ENCODE measurements at regions not wholly inside any gene's neighbourhood (a gene's known extent, or its start where the extent isn't known, plus 50 kb on each side); places are given as distances from the start of the nearest gene placed in this dataset.

DNA sequence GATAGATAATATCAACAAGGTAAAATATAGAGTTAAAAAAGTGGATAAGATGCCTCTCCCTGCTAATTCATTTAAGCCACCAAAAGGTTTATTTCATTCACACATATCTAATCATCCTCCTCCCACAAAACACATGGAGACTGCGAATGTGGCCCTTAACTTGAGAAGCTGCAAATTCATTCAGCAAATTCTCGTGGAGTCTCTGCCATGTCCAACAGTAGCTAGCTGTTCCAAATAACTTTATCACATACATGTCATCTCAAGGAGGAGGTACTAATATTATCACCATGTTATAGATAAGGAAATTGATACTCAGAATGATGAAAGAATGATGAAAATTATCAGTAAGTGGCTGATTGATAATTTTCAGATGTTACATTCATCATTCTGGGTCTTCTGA is 950.2 kb downstream of the CDH11 start:
- H3K27me3 Mint-ChIP-seq (ENCODE audit: insufficient read depth), result no peaks in the 10 kb centered on the region; the same call in 1 of the 2 replicates
- H3K4me1 Mint-ChIP-seq (ENCODE audit: low read depth), result no peaks in the 10 kb centered on the region
- TF ChIP-seq, protein P1, sequence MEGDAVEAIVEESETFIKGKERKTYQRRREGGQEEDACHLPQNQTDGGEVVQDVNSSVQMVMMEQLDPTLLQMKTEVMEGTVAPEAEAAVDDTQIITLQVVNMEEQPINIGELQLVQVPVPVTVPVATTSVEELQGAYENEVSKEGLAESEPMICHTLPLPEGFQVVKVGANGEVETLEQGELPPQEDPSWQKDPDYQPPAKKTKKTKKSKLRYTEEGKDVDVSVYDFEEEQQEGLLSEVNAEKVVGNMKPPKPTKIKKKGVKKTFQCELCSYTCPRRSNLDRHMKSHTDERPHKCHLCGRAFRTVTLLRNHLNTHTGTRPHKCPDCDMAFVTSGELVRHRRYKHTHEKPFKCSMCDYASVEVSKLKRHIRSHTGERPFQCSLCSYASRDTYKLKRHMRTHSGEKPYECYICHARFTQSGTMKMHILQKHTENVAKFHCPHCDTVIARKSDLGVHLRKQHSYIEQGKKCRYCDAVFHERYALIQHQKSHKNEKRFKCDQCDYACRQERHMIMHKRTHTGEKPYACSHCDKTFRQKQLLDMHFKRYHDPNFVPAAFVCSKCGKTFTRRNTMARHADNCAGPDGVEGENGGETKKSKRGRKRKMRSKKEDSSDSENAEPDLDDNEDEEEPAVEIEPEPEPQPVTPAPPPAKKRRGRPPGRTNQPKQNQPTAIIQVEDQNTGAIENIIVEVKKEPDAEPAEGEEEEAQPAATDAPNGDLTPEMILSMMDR (IDR thresholded peaks at IDR 0.05), result no peak
- H3K27ac Mint-ChIP-seq, result no peak overlapping the region
- no peaks in the 10 kb centered on the region for H3K9me3 Mint-ChIP-seq
- no peak for DNase-seq
- H3K4me3 Mint-ChIP-seq, result no peak overlapping the region
- no peaks in the 10 kb centered on the region for H3K36me3 Mint-ChIP-seq (ENCODE audit: low read depth)

DNA sequence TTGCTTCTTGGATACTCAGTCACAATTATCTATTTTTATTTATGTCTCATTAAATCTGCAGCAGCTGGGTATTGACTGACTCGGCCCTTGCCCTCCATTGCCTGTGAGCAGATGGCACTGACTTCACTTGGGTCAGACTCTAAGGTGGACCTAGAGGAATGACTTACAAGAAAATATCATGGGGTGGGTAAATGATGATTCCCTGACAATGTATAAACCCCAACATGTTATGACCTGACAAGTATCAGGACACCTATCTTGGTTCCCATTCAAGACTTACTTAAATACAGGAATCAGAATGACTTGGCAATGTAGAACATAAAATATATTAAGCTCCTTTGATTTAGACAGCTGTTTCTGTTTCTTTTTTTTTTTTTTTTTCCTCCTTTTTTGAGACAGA is 953.5 kb downstream of the CDH11 start:
- H3K27me3 Mint-ChIP-seq (ENCODE audit: insufficient read depth), result no peaks in the 10 kb centered on the region; the same call in 1 of the 2 replicates
- H3K4me3 Mint-ChIP-seq, result no peak overlapping the region
- H3K36me3 Mint-ChIP-seq (ENCODE audit: low read depth), result no peaks in the 10 kb centered on the region
- H3K27ac Mint-ChIP-seq, result no peak overlapping the region
- no peaks in the 10 kb centered on the region for H3K4me1 Mint-ChIP-seq (ENCODE audit: low read depth)
- DNase-seq, result no peak
- H3K9me3 Mint-ChIP-seq, result no peaks in the 10 kb centered on the region
- TF ChIP-seq, protein P1 (IDR thresholded peaks at IDR 0.05), result no peak

DNA sequence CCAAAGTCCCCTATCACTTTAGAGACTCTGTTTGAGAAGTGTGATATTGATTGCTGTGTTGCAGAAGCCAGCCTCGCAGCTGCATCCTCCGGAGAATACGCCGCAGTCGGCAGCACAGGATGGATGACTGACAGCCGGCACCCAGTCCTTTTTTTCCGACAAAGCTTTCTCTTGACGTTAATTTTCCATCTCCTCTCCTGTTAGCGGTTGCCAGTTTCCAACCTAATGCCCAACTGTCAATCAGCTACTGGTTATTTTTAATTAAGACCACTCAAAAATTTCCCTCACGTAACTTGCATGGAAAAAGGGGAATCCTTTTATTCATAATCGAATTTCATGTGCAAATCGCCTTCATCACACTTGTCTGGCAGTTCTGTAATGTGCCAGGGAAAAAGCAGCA is 953.9 kb downstream of the CDH11 start:
- no peak overlapping the region for H3K27ac Mint-ChIP-seq
- H3K4me1 Mint-ChIP-seq (ENCODE audit: low read depth), result 0 out of 2 replicates have a peak, but pooled peaks cover under 1% of the 10 kb centered on the region
- H3K4me3 Mint-ChIP-seq, result no peak overlapping the region

DNA sequence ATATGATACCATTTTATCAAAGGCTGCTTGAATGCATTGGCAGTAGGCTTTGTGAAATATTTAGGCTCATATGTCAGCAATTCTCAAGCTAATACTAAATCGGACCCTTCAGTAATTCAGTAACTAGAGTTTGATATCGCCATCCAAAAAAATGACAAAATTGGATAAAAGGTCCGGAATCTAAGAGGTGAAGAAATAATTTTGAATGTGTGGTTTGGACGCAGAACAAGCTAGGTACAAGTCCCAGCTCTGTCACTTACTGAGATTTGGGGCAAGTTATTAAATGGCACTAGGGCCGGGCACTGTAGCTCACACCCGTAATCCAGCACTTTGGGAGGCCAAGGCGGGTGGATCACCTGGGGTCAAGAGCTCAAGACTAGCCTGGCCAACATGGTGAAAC is 956.5 kb downstream of the CDH11 start:
- TF ChIP-seq, protein P1 (IDR thresholded peaks at IDR 0.05), result no peak
- peaks cover 20% of the 10 kb centered on the region for H3K4me1 Mint-ChIP-seq (ENCODE audit: low read depth)
- no peak for DNase-seq
- H3K27ac Mint-ChIP-seq, result no peak overlapping the region
- H3K27me3 Mint-ChIP-seq (ENCODE audit: insufficient read depth), result no peaks in the 10 kb centered on the region; the same call in 1 of the 2 replicates
- H3K4me3 Mint-ChIP-seq, result no peak overlapping the region
- H3K36me3 Mint-ChIP-seq (ENCODE audit: low read depth), result no peaks in the 10 kb centered on the region
- H3K9me3 Mint-ChIP-seq, result no peaks in the 10 kb centered on the region

More for the DNA sequence above, 953.9 kb downstream of the CDH11 start:
- Mint-ChIP-seq H3K27me3 (ENCODE audit: insufficient read depth) (no peaks in the 10 kb centered on the region; the same call in 1 of the 2 replicates), H3K36me3 (ENCODE audit: low read depth) (no peaks in the 10 kb centered on the region), H3K9me3 (no peaks in the 10 kb centered on the region)
- no peak for DNase-seq
- TF ChIP-seq, protein P1 (IDR thresholded peaks at IDR 0.05), result no peak

DNA sequence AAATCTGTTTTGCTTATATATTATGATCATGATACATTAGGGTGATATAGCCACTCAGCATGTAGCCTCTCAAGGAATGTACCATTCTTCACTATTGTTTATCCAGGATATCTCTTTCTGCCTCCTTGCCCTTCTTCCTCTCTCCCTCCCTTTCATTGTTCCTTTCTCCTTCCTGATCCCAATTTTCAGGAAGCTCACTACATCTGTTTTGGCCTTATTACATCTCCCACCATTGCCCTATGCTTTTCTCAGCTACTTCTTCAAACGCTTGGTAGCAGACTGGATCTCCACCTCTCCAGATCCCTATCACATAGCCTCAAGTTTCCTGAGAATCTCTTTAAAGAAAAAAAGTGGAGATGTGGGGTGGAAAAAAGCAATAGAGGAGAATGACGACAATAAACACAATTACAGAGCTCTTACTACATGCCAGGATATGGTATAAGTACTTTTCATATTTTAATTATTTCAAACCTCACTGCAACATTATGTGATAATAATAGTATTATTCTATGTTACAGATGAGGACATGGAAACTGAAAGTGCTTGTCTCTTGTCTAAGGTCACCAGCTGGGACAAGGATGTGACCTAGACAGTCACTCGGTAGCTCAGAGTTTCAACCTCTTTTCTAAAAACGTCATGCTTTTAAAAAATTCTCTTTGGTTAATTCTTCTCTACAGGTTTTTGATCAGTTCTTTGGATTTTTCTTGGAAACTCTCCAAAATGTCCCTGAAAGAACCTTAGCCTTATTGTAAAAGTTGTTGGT is 959.1 kb downstream of the CDH11 start:
- Mint-ChIP-seq H3K9me3 (no peaks in the 10 kb centered on the region), H3K36me3 (ENCODE audit: low read depth) (no peaks in the 10 kb centered on the region), H3K27ac (no peak overlapping the region), H3K4me1 (ENCODE audit: low read depth) (peaks cover 27% of the 10 kb centered on the region), H3K27me3 (ENCODE audit: insufficient read depth) (no peaks in the 10 kb centered on the region), H3K4me3 (no peak overlapping the region)
- DNase-seq, result no peak
- TF ChIP-seq, protein P1 (IDR thresholded peaks at IDR 0.05), result no peak

Measured in HFFc6 (cell line).